ENCODE measurements at regions not wholly inside any gene's neighbourhood (a gene's known extent, or its start where the extent isn't known, plus 50 kb on each side); places are given as distances from the start of the nearest gene placed in this dataset.

- no peak overlapping the region for H3K27ac ChIP-seq (ENCODE audit: low read depth, low read length, severe bottlenecking)
- H3K36me3 ChIP-seq (ENCODE audit: control insufficient read depth, insufficient read depth, low read length), result no peaks in the 10 kb centered on the region
- H3K4me3 ChIP-seq (ENCODE audit: extremely low read depth, insufficient read depth, low read length, poor library complexity, severe bottlenecking), result no peak overlapping the region
- H3K9me3 ChIP-seq (ENCODE audit: control insufficient read depth, low read length), result peaks cover 3% of the 10 kb centered on the region
- WGBS, 2 experiments (ENCODE audit: insufficient coverage in 2 of 2), result 92 to 100% methylated on average over 2 to 3 of the region's 3 CpGs
- H3K4me1 ChIP-seq (ENCODE audit: control insufficient read depth, insufficient read depth, low read length, poor library complexity, severe bottlenecking), result peaks cover 11% of the 10 kb centered on the region
Observed at GRCh38 chr19:28164214-28164613, 1048.7 kb downstream of the UQCRFS1 start.

GRCh38 chr19:28159065-28159464, 1053.9 kb downstream of the UQCRFS1 start:
- Histone ChIP-seq H3K36me3 (ENCODE audit: control insufficient read depth, insufficient read depth, low read length) (no peaks in the 10 kb centered on the region), H3K9me3 (ENCODE audit: control insufficient read depth, low read length) (peaks cover 3% of the 10 kb centered on the region), H3K27ac (ENCODE audit: low read depth, low read length, severe bottlenecking) (no peak overlapping the region), H3K4me1 (ENCODE audit: control insufficient read depth, insufficient read depth, low read length, poor library complexity, severe bottlenecking) (no peaks in the 10 kb centered on the region), H3K4me3 (ENCODE audit: extremely low read depth, insufficient read depth, low read length, poor library complexity, severe bottlenecking) (no peak overlapping the region)

DNA sequence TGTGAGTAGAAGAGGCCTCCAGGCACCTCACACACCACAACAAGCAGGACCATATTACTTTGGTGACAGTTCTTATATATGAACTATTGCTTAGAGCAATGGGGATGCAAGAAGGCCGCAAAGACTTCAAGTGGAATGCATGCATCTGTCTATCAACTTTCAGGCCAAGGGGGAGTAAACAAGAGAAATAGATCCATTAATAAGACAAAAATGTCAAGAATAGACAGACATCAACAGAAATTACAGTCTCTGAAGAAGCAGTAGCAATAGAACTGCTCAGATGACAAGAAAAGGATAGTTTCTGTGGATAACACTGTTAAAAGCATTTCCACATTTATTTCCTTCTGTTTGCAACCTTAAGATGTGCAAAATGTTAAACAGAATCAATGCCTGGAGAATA, 1057.7 kb downstream of the UQCRFS1 start:
- Histone ChIP-seq H3K9me3 (ENCODE audit: control insufficient read depth, low read length) (no peaks in the 10 kb centered on the region), H3K27ac (ENCODE audit: low read depth, low read length, severe bottlenecking) (no peak overlapping the region), H3K4me1 (ENCODE audit: control insufficient read depth, insufficient read depth, low read length, poor library complexity, severe bottlenecking) (no peaks in the 10 kb centered on the region), H3K4me3 (ENCODE audit: extremely low read depth, insufficient read depth, low read length, poor library complexity, severe bottlenecking) (no peak overlapping the region), H3K36me3 (ENCODE audit: control insufficient read depth, insufficient read depth, low read length) (no peaks in the 10 kb centered on the region)
- no CpG with 5 or more reads among the region's 1 CpG for WGBS, 2 experiments (ENCODE audit: insufficient coverage in 2 of 2)

DNA sequence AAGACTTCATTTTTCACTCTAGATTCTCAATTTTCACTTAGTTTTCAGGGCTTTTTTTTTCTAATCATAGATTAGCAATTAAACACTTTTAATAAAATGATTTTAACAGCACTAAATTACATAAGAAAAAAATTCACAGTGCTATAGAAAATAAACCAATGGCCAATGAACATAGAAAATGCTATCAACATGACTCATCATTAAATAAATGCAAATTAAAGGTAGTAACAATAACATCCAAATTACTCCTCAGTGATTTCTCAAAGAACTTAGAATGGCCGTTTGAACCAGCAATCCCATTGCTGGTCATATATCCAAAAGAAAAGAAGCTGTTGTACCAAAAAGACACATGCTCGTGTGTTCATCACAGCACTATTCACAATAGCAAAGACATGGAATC, 1058.9 kb downstream of the UQCRFS1 start:
- Histone ChIP-seq H3K4me3 (ENCODE audit: extremely low read depth, insufficient read depth, low read length, poor library complexity, severe bottlenecking) (no peak overlapping the region), H3K27ac (ENCODE audit: low read depth, low read length, severe bottlenecking) (no peak overlapping the region), H3K36me3 (ENCODE audit: control insufficient read depth, insufficient read depth, low read length) (no peaks in the 10 kb centered on the region), H3K9me3 (ENCODE audit: control insufficient read depth, low read length) (no peaks in the 10 kb centered on the region), H3K4me1 (ENCODE audit: control insufficient read depth, insufficient read depth, low read length, poor library complexity, severe bottlenecking) (no peaks in the 10 kb centered on the region)
- 84 to 94% methylated on average over 2 of the region's 2 CpGs for WGBS, 2 experiments (ENCODE audit: insufficient coverage in 2 of 2)

- no peak overlapping the region for H3K4me3 ChIP-seq (ENCODE audit: extremely low read depth, insufficient read depth, low read length, poor library complexity, severe bottlenecking)
- H3K36me3 ChIP-seq (ENCODE audit: control insufficient read depth, insufficient read depth, low read length), result no peaks in the 10 kb centered on the region
- 88 to 90% methylated on average over 2 to 3 of the region's 3 CpGs for WGBS, 2 experiments (ENCODE audit: insufficient coverage in 2 of 2)
- H3K9me3 ChIP-seq (ENCODE audit: control insufficient read depth, low read length), result no peaks in the 10 kb centered on the region
- no peak overlapping the region for H3K27ac ChIP-seq (ENCODE audit: low read depth, low read length, severe bottlenecking)
- no peaks in the 10 kb centered on the region for H3K4me1 ChIP-seq (ENCODE audit: control insufficient read depth, insufficient read depth, low read length, poor library complexity, severe bottlenecking)
Observed at GRCh38 chr19:28153123-28153522, 1059.8 kb downstream of the UQCRFS1 start.

DNA sequence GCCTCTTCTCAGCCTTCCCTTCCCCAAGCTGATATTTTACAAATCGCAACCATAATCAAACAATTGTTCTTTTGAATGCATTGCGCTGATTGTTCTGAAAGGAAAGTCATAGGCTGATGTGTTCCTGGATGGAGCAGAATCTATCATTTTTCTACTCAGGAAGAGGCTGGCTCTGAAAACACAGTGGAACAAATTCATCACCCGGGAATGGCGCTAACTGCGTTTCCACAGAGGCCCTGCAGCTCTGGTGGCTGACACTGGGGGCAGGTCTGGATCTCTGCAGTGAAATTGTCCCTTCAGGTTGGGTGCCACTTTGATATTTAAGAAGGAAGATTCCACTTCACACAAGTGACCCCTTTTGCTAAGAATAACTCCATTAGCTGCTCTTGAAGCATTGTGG, 1060.8 kb downstream of the UQCRFS1 start:
- Histone ChIP-seq H3K36me3 (ENCODE audit: control insufficient read depth, insufficient read depth, low read length) (no peaks in the 10 kb centered on the region), H3K4me1 (ENCODE audit: control insufficient read depth, insufficient read depth, low read length, poor library complexity, severe bottlenecking) (no peaks in the 10 kb centered on the region), H3K4me3 (ENCODE audit: extremely low read depth, insufficient read depth, low read length, poor library complexity, severe bottlenecking) (no peak overlapping the region), H3K9me3 (ENCODE audit: control insufficient read depth, low read length) (no peaks in the 10 kb centered on the region), H3K27ac (ENCODE audit: low read depth, low read length, severe bottlenecking) (no peak overlapping the region)
- 89 to 93% methylated on average over 3 of the region's 5 CpGs for WGBS, 2 experiments (ENCODE audit: insufficient coverage in 2 of 2)

- WGBS, 2 experiments (ENCODE audit: insufficient coverage in 2 of 2), result 76 to 84% methylated on average over 3 of the region's 5 CpGs
Observed at GRCh38 chr19:28150129-28150528, 1062.8 kb downstream of the UQCRFS1 start.

DNA sequence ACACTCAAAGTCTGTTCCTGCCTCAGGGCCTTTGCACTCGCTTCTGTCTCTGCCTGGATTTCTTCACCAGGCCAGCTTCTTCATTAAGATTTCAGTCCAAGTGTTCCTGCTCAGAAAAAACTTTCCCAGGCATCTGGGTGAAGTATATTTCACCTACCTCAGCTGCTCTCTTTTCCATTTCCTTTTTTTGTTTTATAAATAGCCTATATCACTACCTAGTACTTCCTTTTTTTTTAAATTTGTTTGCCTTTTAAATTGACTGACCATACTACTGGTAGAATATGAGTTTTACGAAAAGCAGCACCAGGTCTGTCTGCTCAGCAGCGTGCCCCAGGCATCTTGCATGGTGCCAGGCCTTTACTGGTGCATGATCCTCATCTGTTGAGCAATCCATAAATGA, 1064.4 kb downstream of the UQCRFS1 start:
- WGBS, 2 experiments (ENCODE audit: insufficient coverage in 2 of 2), result 87 to 98% methylated on average over 2 to 3 of the region's 3 CpGs
- no peaks in the 10 kb centered on the region for H3K36me3 ChIP-seq (ENCODE audit: control insufficient read depth, insufficient read depth, low read length)
- H3K4me3 ChIP-seq (ENCODE audit: extremely low read depth, insufficient read depth, low read length, poor library complexity, severe bottlenecking), result no peak overlapping the region
- H3K4me1 ChIP-seq (ENCODE audit: control insufficient read depth, insufficient read depth, low read length, poor library complexity, severe bottlenecking), result no peaks in the 10 kb centered on the region
- no peak overlapping the region for H3K27ac ChIP-seq (ENCODE audit: low read depth, low read length, severe bottlenecking)
- no peaks in the 10 kb centered on the region for H3K9me3 ChIP-seq (ENCODE audit: control insufficient read depth, low read length)

More at GRCh38 chr19:28150129-28150528, 1062.8 kb downstream of the UQCRFS1 start:
- no peaks in the 10 kb centered on the region for H3K36me3 ChIP-seq (ENCODE audit: control insufficient read depth, insufficient read depth, low read length)
- no peaks in the 10 kb centered on the region for H3K9me3 ChIP-seq (ENCODE audit: control insufficient read depth, low read length)
- H3K27ac ChIP-seq (ENCODE audit: low read depth, low read length, severe bottlenecking), result no peak overlapping the region
- no peak overlapping the region for H3K4me3 ChIP-seq (ENCODE audit: extremely low read depth, insufficient read depth, low read length, poor library complexity, severe bottlenecking)
- no peaks in the 10 kb centered on the region for H3K4me1 ChIP-seq (ENCODE audit: control insufficient read depth, insufficient read depth, low read length, poor library complexity, severe bottlenecking)

GRCh38 chr19:28142258-28142657, 1070.7 kb downstream of the UQCRFS1 start:
- Histone ChIP-seq H3K36me3 (ENCODE audit: control insufficient read depth, insufficient read depth, low read length) (no peaks in the 10 kb centered on the region), H3K27ac (ENCODE audit: low read depth, low read length, severe bottlenecking) (no peak overlapping the region), H3K9me3 (ENCODE audit: control insufficient read depth, low read length) (peaks cover 3% of the 10 kb centered on the region), H3K4me1 (ENCODE audit: control insufficient read depth, insufficient read depth, low read length, poor library complexity, severe bottlenecking) (peaks cover 2% of the 10 kb centered on the region), H3K4me3 (ENCODE audit: extremely low read depth, insufficient read depth, low read length, poor library complexity, severe bottlenecking) (no peak overlapping the region)
- WGBS, 2 experiments (ENCODE audit: insufficient coverage in 2 of 2), result 77 to 100% methylated on average over 1 of the region's 1 CpG

DNA sequence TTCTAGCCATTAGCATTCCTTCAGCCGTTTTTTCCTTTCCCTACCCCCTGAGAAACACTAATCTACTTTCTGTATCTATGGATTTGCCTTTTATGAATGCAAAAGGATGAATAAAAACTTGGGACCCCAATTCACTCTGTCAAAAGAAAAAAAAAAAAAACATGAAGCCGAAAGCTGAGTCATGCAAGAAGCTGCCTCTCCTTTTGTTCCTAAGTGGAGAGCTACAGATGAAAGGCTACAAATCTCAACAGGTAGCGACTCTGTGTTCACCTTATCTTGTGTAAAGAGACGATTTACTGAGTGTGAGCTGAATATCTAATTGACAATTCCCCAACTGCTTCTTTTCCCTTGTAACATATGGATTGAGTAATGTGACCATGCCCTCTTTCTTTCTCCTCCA, 1072.8 kb downstream of the UQCRFS1 start:
- H3K9me3 ChIP-seq (ENCODE audit: control insufficient read depth, low read length), result peaks cover 3% of the 10 kb centered on the region
- WGBS, 2 experiments (ENCODE audit: insufficient coverage in 2 of 2), result 100% methylated on average over 1 of the region's 4 CpGs
- H3K27ac ChIP-seq (ENCODE audit: low read depth, low read length, severe bottlenecking), result no peak overlapping the region

GRCh38 chr19:28137772-28138171, 1075.2 kb downstream of the UQCRFS1 start:
- peaks cover 4% of the 10 kb centered on the region for H3K4me1 ChIP-seq (ENCODE audit: control insufficient read depth, insufficient read depth, low read length, poor library complexity, severe bottlenecking)
- no CpG with 5 or more reads among the region's 4 CpGs for WGBS, 2 experiments (ENCODE audit: insufficient coverage in 2 of 2)
- H3K4me3 ChIP-seq (ENCODE audit: extremely low read depth, insufficient read depth, low read length, poor library complexity, severe bottlenecking), result no peak overlapping the region
- H3K36me3 ChIP-seq (ENCODE audit: control insufficient read depth, insufficient read depth, low read length), result no peaks in the 10 kb centered on the region
- peaks cover 3% of the 10 kb centered on the region for H3K9me3 ChIP-seq (ENCODE audit: control insufficient read depth, low read length)
- H3K27ac ChIP-seq (ENCODE audit: low read depth, low read length, severe bottlenecking), result no peak overlapping the region

More for the DNA sequence above, 1072.8 kb downstream of the UQCRFS1 start:
- Histone ChIP-seq H3K36me3 (ENCODE audit: control insufficient read depth, insufficient read depth, low read length) (no peaks in the 10 kb centered on the region), H3K4me1 (ENCODE audit: control insufficient read depth, insufficient read depth, low read length, poor library complexity, severe bottlenecking) (peaks cover 4% of the 10 kb centered on the region), H3K4me3 (ENCODE audit: extremely low read depth, insufficient read depth, low read length, poor library complexity, severe bottlenecking) (no peak overlapping the region)

All from mesodermal cell (in vitro differentiated cells).